ENCODE measurements at regions not wholly inside any gene's neighbourhood (a gene's known extent, or its start where the extent isn't known, plus 50 kb on each side); places are given as distances from the start of the nearest gene placed in this dataset.
A peak's percentile ranks its signal among the peaks of the same experiment; 100 is the strongest.
"Not testable (repeated sequence)": the region's sequence is repeated elsewhere in the genome, so short reads cannot be mapped to it uniquely, and the experiment has no call there.

DNA sequence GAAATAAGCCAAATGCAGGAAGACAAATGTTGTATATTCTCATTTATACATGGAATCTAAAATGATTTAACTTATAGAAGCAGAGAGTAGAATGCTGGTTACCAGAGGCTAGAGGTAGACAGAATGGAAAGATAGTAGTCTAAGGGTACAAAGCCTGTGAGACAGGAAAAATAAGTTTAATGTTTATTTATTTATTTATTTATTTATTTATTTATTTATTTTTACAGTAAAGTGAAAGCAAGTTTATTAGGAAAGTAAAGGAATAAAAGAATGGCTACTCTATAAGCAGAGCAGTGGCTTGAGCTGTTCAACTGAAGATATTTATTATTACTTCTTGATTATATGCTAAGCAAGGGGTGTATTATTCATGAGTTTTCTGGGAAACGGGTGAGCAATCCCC lies 203.2 kb downstream of the LAS1L start:
- no peak overlapping the region for H3K9ac ChIP-seq (ENCODE audit: low read length in 5 of 5)
- no peak overlapping the region for H3K4me3 ChIP-seq (ENCODE audit: low read depth in 1 of 5, low read length in 5 of 5)
- H3K27ac ChIP-seq (ENCODE audit: low read depth, low read length) = no peak overlapping the region
- no peaks in the 10 kb centered on the region for H3K36me3 ChIP-seq (ENCODE audit: control insufficient read depth in 5 of 5, insufficient read depth in 5 of 5, low read length in 5 of 5)
- H3K4me1 ChIP-seq (ENCODE audit: control insufficient read depth in 5 of 5, insufficient read depth in 5 of 5, low read length in 5 of 5) = no peaks in the 10 kb centered on the region
- H3K9me3 ChIP-seq (ENCODE audit: control insufficient read depth in 5 of 5, low read length in 5 of 5) = peaks cover 0 to 4% (median 0%) of the 10 kb centered on the region in 5 donors
- peaks cover 0 to 3% (median 0%) of the 10 kb centered on the region in 5 donors for H3K27me3 ChIP-seq (ENCODE audit: control insufficient read depth in 5 of 5, insufficient read depth in 4 of 5, low read length in 5 of 5)

DNA sequence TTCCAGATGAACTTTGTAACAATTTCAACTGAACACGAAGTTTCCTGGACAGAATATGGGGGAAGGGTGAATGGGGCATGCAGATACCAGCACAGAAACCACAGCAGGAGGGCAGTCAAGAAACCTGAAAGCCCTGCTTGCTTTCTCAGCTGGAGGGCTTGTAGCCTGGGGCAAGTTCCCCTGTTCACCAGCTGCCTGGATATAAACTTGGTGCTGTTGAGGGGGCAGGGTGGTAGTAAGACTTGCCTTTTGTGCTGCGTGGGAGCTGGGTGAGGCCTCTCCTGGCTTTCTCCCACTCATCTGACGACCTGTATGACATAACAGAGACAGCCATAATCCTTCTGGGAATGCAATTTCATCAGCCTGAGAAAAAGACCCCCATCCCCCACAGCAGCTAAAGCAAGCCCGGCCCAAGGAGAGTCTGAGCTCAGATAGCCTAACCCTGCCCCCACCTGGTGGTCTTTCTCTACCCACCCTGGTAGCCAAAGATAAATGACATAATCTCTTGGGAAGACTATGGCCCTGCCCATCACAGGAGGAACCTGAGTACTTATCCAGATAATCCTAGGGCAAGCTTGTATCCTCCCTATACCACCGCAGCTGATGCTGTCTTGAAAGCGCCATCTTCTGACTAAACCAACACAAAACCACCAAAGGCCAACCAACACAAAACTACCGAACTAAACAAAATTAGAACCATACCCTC lies 234.3 kb downstream of the LAS1L start:
- Histone ChIP-seq H3K9me3 (ENCODE audit: control insufficient read depth in 5 of 5, low read length in 5 of 5) (peaks cover 2 to 22% (median 14%) of the 10 kb centered on the region in 5 donors), H3K27ac (ENCODE audit: low read depth, low read length) (no peak overlapping the region), H3K4me1 (ENCODE audit: control insufficient read depth in 5 of 5, insufficient read depth in 5 of 5, low read length in 5 of 5) (peaks cover 0 to 5% (median 0%) of the 10 kb centered on the region in 5 donors)

DNA sequence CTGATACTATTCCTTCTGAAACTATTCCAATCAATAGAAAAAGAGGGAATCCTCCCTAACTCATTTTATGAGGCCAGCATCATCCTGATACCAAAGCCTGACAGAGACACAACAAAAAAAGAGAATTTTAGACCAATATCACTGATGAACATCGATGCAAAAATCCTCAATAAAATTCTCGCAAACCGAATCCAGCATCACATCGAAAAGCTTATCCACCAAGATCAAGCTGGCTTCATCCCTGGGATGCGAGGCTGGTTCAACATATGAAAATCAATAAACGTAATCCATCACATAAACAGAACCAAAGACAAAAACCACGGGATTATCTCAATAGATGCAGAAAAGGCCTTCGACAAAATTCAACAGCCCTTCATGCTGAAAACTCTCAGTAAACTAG lies 251.7 kb downstream of the LAS1L start:
- H3K9me3 ChIP-seq (ENCODE audit: control insufficient read depth in 5 of 5, low read length in 5 of 5) = peaks cover 2 to 12% (median 12%) of the 10 kb centered on the region in 5 donors
- H3K27ac ChIP-seq (ENCODE audit: low read depth, low read length); H3K4me3 ChIP-seq (ENCODE audit: low read depth in 1 of 5, low read length in 5 of 5); H3K36me3 ChIP-seq (ENCODE audit: control insufficient read depth in 5 of 5, insufficient read depth in 5 of 5, low read length in 5 of 5); H3K9ac ChIP-seq (ENCODE audit: low read length in 5 of 5); H3K27me3 ChIP-seq (ENCODE audit: control insufficient read depth in 5 of 5, insufficient read depth in 4 of 5, low read length in 5 of 5); H3K4me1 ChIP-seq (ENCODE audit: control insufficient read depth in 5 of 5, insufficient read depth in 5 of 5, low read length in 5 of 5): not testable (repeated sequence)

More for the DNA sequence above, 234.3 kb downstream of the LAS1L start:
- Histone ChIP-seq H3K9ac (ENCODE audit: low read length in 5 of 5) (no peak overlapping the region), H3K27me3 (ENCODE audit: control insufficient read depth in 5 of 5, insufficient read depth in 4 of 5, low read length in 5 of 5) (peaks cover 0 to 7% (median 0%) of the 10 kb centered on the region in 5 donors), H3K4me3 (ENCODE audit: low read depth in 1 of 5, low read length in 5 of 5) (peak overlapping the region in 1 of 5 donors; percentile 33), H3K36me3 (ENCODE audit: control insufficient read depth in 5 of 5, insufficient read depth in 5 of 5, low read length in 5 of 5) (no peaks in the 10 kb centered on the region)

DNA sequence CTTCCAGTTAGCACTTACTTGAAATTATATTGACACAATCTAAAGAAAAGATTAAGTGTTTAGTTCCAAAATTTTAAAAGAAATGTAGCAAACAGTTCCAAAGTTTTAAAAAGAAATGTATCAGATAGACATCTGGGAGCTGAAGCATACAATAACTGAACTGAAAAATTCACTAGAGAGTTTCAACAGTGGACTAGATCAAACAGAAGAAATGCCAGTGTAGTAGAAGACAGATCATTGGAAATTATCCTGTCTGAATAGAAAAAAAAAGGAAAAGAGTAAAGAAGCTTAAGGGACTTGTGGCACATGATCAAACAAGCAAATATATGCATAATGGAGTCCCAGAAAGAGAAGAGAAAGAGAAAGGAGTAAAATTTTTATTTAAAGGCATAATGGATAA lies 261.4 kb downstream of the LAS1L start:
- H3K36me3 ChIP-seq (ENCODE audit: control insufficient read depth in 5 of 5, insufficient read depth in 5 of 5, low read length in 5 of 5) = no peaks in the 10 kb centered on the region
- H3K9me3 ChIP-seq (ENCODE audit: control insufficient read depth in 5 of 5, low read length in 5 of 5) = peaks cover 11 to 54% (median 23%) of the 10 kb centered on the region in 5 donors
- H3K4me1 ChIP-seq (ENCODE audit: control insufficient read depth in 5 of 5, insufficient read depth in 5 of 5, low read length in 5 of 5) = no peaks in the 10 kb centered on the region
- H3K27me3 ChIP-seq (ENCODE audit: control insufficient read depth in 5 of 5, insufficient read depth in 4 of 5, low read length in 5 of 5) = peaks cover 0 to 6% (median 0%) of the 10 kb centered on the region in 5 donors
- H3K9ac ChIP-seq (ENCODE audit: low read length in 5 of 5) = no peak overlapping the region
- no peak overlapping the region for H3K27ac ChIP-seq (ENCODE audit: low read depth, low read length)
- no peak overlapping the region for H3K4me3 ChIP-seq (ENCODE audit: low read depth in 1 of 5, low read length in 5 of 5)

DNA sequence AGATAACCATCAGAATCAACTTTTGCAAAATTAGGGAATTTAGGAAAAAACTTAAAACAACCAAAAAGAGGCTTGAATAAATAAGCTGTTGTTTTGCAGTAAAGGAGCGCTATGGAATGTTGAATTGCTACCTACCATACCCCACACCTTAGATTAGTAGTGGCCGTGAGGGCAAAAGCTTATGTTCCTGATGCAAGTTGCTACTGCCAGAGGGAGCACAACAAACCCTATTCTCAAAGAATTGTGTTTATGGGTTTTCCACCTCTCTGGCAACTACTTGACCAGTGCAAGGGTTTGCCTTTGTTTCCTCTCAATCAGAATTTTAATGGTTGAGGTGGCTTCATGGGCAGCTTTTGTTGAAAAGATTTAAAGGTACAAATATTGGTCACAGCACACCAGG lies 268.1 kb downstream of the LAS1L start:
- Histone ChIP-seq H3K9ac (ENCODE audit: low read length in 5 of 5) (no peak overlapping the region), H3K36me3 (ENCODE audit: control insufficient read depth in 5 of 5, insufficient read depth in 5 of 5, low read length in 5 of 5) (no peaks in the 10 kb centered on the region), H3K27ac (ENCODE audit: low read depth, low read length) (no peak overlapping the region), H3K4me3 (ENCODE audit: low read depth in 1 of 5, low read length in 5 of 5) (no peak overlapping the region), H3K27me3 (ENCODE audit: control insufficient read depth in 5 of 5, insufficient read depth in 4 of 5, low read length in 5 of 5) (no peaks in the 10 kb centered on the region), H3K9me3 (ENCODE audit: control insufficient read depth in 5 of 5, low read length in 5 of 5) (peaks cover 0 to 10% (median 4%) of the 10 kb centered on the region in 5 donors), H3K4me1 (ENCODE audit: control insufficient read depth in 5 of 5, insufficient read depth in 5 of 5, low read length in 5 of 5) (no peaks in the 10 kb centered on the region)

DNA sequence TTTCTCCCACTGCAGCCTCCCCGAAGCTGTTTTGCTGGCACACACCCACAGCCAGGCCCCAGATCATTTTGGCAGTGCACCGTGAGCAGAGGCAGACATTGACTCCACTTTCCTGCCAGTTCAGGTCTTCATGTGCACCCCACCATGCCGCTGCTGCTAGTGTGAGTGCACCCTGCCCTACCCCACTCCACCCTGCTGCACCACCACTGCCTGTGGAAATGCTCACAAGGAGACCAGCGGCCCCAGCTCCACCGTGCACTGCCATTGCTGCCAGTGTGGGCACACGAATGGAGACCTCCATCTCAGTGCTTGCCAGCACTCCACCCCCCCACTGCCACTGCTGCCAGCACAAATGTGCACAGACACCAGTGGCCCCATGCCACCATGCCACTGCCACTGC lies 277.6 kb upstream of the ZC4H2 start:
- Histone ChIP-seq H3K27ac (ENCODE audit: low read depth, low read length) (no peak overlapping the region), H3K36me3 (ENCODE audit: control insufficient read depth in 5 of 5, insufficient read depth in 5 of 5, low read length in 5 of 5) (no peaks in the 10 kb centered on the region), H3K4me3 (ENCODE audit: low read depth in 1 of 5, low read length in 5 of 5) (no peak overlapping the region), H3K4me1 (ENCODE audit: control insufficient read depth in 5 of 5, insufficient read depth in 5 of 5, low read length in 5 of 5) (no peaks in the 10 kb centered on the region), H3K9ac (ENCODE audit: low read length in 5 of 5) (no peak overlapping the region), H3K27me3 (ENCODE audit: control insufficient read depth in 5 of 5, insufficient read depth in 4 of 5, low read length in 5 of 5) (peaks cover 0 to 10% (median 8%) of the 10 kb centered on the region in 5 donors), H3K9me3 (ENCODE audit: control insufficient read depth in 5 of 5, low read length in 5 of 5) (peaks cover 2 to 7% (median 3%) of the 10 kb centered on the region in 5 donors)

DNA sequence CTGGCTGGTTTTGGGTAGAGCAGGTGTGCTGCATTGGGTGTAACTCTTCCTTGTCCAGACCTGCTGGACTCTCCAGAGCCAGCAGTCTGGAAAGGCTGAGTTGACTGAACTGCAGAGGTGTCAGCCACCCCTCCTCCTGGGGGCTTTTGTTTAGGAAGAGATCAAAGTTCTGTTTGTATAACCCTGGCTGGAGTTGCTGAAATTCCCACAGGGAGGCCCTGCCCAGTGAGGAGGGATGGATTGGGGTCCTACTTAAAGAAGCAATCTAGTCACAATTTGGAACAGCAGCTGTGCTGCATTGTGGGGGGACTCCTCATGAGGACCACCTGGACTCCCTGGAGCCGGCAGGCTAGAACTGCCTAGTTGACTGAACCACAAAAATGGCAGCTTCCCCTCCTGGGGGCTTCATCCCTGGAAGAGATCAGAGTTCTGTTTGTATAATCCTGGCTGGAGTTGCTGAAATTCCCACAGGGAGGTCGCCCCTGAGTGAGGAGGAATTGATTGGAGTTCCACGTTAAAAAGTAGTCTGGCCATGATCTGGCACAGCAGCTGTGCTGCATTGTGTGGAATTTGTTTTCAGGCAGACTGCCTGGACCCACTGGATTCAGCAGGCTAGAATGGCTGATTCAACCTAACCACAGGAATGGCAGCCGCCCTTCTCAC lies 264.9 kb upstream of the ZC4H2 start:
- H3K9ac ChIP-seq (ENCODE audit: low read length in 5 of 5) = no peak overlapping the region
- H3K4me3 ChIP-seq (ENCODE audit: low read depth in 1 of 5, low read length in 5 of 5) = no peak overlapping the region
- H3K27ac ChIP-seq (ENCODE audit: low read depth, low read length) = no peak overlapping the region
- H3K4me1 ChIP-seq (ENCODE audit: control insufficient read depth in 5 of 5, insufficient read depth in 5 of 5, low read length in 5 of 5) = no peaks in the 10 kb centered on the region
- peaks cover 0 to 2% (median 0%) of the 10 kb centered on the region in 5 donors for H3K27me3 ChIP-seq (ENCODE audit: control insufficient read depth in 5 of 5, insufficient read depth in 4 of 5, low read length in 5 of 5)
- H3K9me3 ChIP-seq (ENCODE audit: control insufficient read depth in 5 of 5, low read length in 5 of 5) = peaks cover 0 to 24% (median 15%) of the 10 kb centered on the region in 5 donors
- H3K36me3 ChIP-seq (ENCODE audit: control insufficient read depth in 5 of 5, insufficient read depth in 5 of 5, low read length in 5 of 5) = no peaks in the 10 kb centered on the region

DNA sequence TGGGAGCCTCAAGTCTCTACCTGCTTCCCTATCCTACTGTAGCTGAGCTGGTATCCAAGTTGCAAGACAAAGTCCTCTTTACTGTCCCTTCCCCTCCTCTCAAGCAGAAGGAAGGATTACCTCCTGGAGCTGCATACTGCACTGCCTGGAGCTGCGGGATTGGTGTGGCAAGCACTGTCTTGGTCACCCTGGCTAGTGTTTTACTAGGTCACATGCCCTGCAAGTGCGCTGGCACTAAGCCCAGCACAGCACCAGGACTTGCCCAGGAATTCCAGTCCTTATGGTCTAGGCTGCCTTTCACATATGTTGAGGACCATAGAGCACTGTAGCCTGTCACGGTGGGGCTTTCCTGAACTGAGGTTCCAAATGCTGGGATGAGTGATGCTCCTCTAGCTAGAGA lies 227.3 kb upstream of the ZC4H2 start:
- no peaks in the 10 kb centered on the region for H3K4me1 ChIP-seq (ENCODE audit: control insufficient read depth in 5 of 5, insufficient read depth in 5 of 5, low read length in 5 of 5)
- H3K36me3 ChIP-seq (ENCODE audit: control insufficient read depth in 5 of 5, insufficient read depth in 5 of 5, low read length in 5 of 5) = no peaks in the 10 kb centered on the region
- no peak overlapping the region for H3K9ac ChIP-seq (ENCODE audit: low read length in 5 of 5)
- peaks cover 0 to 12% (median 7%) of the 10 kb centered on the region in 5 donors for H3K9me3 ChIP-seq (ENCODE audit: control insufficient read depth in 5 of 5, low read length in 5 of 5)
- peaks cover 0 to 5% (median 4%) of the 10 kb centered on the region in 5 donors for H3K27me3 ChIP-seq (ENCODE audit: control insufficient read depth in 5 of 5, insufficient read depth in 4 of 5, low read length in 5 of 5)
- H3K4me3 ChIP-seq (ENCODE audit: low read depth in 1 of 5, low read length in 5 of 5) = no peak overlapping the region
- no peak overlapping the region for H3K27ac ChIP-seq (ENCODE audit: low read depth, low read length)

DNA sequence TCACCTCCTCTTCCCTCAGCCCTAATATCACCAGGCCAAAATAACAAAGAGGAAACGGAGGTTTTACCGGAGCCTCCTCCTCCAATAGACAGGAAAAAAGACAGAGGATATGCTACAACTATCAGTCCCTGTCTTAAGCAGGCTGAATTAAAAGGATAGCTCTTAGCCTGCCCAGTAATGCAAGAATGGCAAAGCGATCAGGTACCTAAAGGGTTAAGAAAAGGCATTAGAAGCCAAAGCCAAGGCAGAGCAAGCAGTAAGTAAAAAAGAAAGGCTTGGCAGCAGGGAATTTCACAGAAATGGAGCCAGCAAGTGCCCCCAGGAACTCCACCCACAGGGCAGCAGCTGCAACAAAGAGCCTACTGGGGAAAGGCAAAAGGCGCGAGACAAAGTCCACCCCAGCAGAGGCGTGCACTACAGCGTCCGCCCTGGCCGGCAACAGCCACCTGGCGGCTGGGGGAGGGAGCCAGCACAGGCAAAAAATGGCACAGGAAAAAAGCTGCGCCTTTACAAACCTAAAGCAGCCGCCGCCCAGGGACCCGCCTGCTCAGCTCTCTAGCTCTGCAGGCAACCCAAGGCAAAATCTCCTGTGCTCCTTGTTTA lies 220.6 kb upstream of the ZC4H2 start:
- peaks cover 0 to 9% (median 2%) of the 10 kb centered on the region in 5 donors for H3K27me3 ChIP-seq (ENCODE audit: control insufficient read depth in 5 of 5, insufficient read depth in 4 of 5, low read length in 5 of 5)
- no peaks in the 10 kb centered on the region for H3K36me3 ChIP-seq (ENCODE audit: control insufficient read depth in 5 of 5, insufficient read depth in 5 of 5, low read length in 5 of 5)
- H3K9me3 ChIP-seq (ENCODE audit: control insufficient read depth in 5 of 5, low read length in 5 of 5) = peaks cover 0 to 17% (median 8%) of the 10 kb centered on the region in 5 donors
- no peak overlapping the region for H3K9ac ChIP-seq (ENCODE audit: low read length in 5 of 5)
- H3K27ac ChIP-seq (ENCODE audit: low read depth, low read length) = no peak overlapping the region
- H3K4me1 ChIP-seq (ENCODE audit: control insufficient read depth in 5 of 5, insufficient read depth in 5 of 5, low read length in 5 of 5) = peaks cover 0 to 3% (median 0%) of the 10 kb centered on the region in 5 donors
- H3K4me3 ChIP-seq (ENCODE audit: low read depth in 1 of 5, low read length in 5 of 5) = peak overlapping the region in 1 of 5 donors; percentile 8

DNA sequence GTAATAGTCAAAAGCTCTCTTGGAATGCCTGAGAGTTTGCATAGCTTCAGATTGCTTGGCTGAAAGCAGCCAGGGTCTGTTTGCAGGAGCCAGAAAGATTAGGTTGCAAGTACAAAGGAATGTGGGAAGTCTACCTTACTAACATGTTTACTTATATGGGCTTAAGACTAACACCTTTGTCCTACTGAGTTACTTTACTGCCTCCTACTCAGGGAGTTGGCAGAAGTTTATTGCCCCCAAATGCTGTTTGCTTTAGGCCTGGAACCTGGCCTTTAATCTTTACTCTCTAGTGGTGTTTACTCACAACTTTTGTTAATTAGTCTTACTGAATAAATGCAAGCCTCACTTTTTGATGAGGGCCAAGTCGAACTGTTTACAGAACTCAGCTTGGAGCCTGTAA lies 219.4 kb upstream of the ZC4H2 start:
- Histone ChIP-seq H3K27ac (ENCODE audit: low read depth, low read length) (no peak overlapping the region), H3K27me3 (ENCODE audit: control insufficient read depth in 5 of 5, insufficient read depth in 4 of 5, low read length in 5 of 5) (peaks cover 0 to 9% (median 2%) of the 10 kb centered on the region in 5 donors), H3K9ac (ENCODE audit: low read length in 5 of 5) (no peak overlapping the region), H3K4me3 (ENCODE audit: low read depth in 1 of 5, low read length in 5 of 5) (no peak overlapping the region), H3K9me3 (ENCODE audit: control insufficient read depth in 5 of 5, low read length in 5 of 5) (peaks cover 0 to 17% (median 8%) of the 10 kb centered on the region in 5 donors), H3K36me3 (ENCODE audit: control insufficient read depth in 5 of 5, insufficient read depth in 5 of 5, low read length in 5 of 5) (no peaks in the 10 kb centered on the region), H3K4me1 (ENCODE audit: control insufficient read depth in 5 of 5, insufficient read depth in 5 of 5, low read length in 5 of 5) (peaks cover 0 to 3% (median 0%) of the 10 kb centered on the region in 5 donors)
